ENCODE measurements at regions not wholly inside any gene's neighbourhood (a gene's known extent, or its start where the extent isn't known, plus 50 kb on each side); places are given as distances from the start of the nearest gene placed in this dataset.

GRCh38 chr4:166413356-166413755, 540.3 kb downstream of the TLL1 start:
- H3K27me3 ChIP-seq (ENCODE audit: insufficient read depth in 3 of 3, low read length in 2 of 3), result no peaks in the 10 kb centered on the region
- no peak overlapping the region for H3K4me3 ChIP-seq
- ATAC-seq (no peak), DNase-seq (no peak)
- intact Hi-C loops (cut with DNase I), result no loop called here
- H3K27ac ChIP-seq, result no peak overlapping the region
- H3K9me3 ChIP-seq, result no peaks in the 10 kb centered on the region
- TF ChIP-seq, protein P1, sequence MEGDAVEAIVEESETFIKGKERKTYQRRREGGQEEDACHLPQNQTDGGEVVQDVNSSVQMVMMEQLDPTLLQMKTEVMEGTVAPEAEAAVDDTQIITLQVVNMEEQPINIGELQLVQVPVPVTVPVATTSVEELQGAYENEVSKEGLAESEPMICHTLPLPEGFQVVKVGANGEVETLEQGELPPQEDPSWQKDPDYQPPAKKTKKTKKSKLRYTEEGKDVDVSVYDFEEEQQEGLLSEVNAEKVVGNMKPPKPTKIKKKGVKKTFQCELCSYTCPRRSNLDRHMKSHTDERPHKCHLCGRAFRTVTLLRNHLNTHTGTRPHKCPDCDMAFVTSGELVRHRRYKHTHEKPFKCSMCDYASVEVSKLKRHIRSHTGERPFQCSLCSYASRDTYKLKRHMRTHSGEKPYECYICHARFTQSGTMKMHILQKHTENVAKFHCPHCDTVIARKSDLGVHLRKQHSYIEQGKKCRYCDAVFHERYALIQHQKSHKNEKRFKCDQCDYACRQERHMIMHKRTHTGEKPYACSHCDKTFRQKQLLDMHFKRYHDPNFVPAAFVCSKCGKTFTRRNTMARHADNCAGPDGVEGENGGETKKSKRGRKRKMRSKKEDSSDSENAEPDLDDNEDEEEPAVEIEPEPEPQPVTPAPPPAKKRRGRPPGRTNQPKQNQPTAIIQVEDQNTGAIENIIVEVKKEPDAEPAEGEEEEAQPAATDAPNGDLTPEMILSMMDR (IDR thresholded peaks at IDR 0.05), result no peak
- 33 to 37% (median 37%) methylated on average over 1 of the region's 1 CpG for WGBS, 3 donors
- H3K36me3 ChIP-seq (ENCODE audit: insufficient read depth in 1 of 2, low read depth in 1 of 2), result no peaks in the 10 kb centered on the region
- H3K4me1 ChIP-seq, result no peaks in the 10 kb centered on the region

DNA sequence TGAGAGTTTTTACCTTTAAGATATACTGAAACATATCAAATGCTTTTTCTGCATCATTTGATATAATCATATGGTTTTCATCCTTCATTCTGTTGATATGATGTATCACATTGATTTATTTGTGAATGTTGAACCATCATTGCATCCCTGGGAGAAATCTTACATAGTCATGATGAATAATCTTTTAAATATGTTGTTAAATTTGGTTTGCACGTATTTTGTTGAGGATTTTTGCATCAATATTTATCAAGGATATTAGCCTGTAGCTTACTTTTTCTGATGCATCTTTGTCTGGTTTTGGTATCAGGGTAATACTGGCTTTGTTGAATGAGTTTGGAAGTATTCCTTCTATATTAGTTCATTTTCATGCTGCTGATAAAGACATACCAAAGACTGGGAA, 541.4 kb downstream of the TLL1 start:
- ATAC-seq (no peak), DNase-seq (no peak)
- H3K4me3 ChIP-seq, result no peak overlapping the region
- H3K27me3 ChIP-seq (ENCODE audit: insufficient read depth in 3 of 3, low read length in 2 of 3), result no peaks in the 10 kb centered on the region
- no peaks in the 10 kb centered on the region for H3K9me3 ChIP-seq
- no peaks in the 10 kb centered on the region for H3K4me1 ChIP-seq
- intact Hi-C loops (cut with DNase I), result no loop called here
- H3K36me3 ChIP-seq (ENCODE audit: insufficient read depth in 1 of 2, low read depth in 1 of 2), result no peaks in the 10 kb centered on the region
- WGBS, 3 donors, result 55 to 65% (median 59%) methylated on average over 1 of the region's 1 CpG
- TF ChIP-seq, protein P1 (IDR thresholded peaks at IDR 0.05), result no peak
- H3K27ac ChIP-seq, result no peak overlapping the region

DNA sequence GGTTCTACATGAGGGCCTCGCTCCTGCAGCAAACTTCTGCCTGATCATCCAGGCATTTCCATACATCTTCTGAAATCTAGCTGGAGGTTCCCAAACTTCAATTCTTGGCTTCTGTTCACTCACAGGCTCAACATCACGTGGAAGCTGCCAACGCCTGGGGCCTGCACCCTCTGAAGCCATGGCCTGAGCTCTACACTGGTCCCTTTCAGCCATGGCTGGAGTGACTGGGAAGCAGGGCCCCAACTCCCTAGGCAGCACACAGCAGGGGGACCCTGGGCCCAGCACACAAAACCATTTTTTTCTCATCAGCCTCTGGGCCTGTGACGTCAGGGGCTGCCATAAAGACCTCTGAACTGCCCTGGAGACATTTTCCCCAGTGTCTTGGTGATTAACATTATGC, 542.7 kb downstream of the TLL1 start:
- DNase-seq (no peak), ATAC-seq (no peak)
- TF ChIP-seq, protein P1 (IDR thresholded peaks at IDR 0.05), result no peak
- Histone ChIP-seq H3K27me3 (ENCODE audit: insufficient read depth in 3 of 3, low read length in 2 of 3) (no peaks in the 10 kb centered on the region), H3K27ac (no peak overlapping the region), H3K4me3 (no peak overlapping the region), H3K4me1 (no peaks in the 10 kb centered on the region), H3K9me3 (no peaks in the 10 kb centered on the region), H3K36me3 (ENCODE audit: insufficient read depth in 1 of 2, low read depth in 1 of 2) (no peaks in the 10 kb centered on the region)
- WGBS, 3 donors, result 67 to 71% (median 70%) methylated on average over 4 of the region's 4 CpGs
- intact Hi-C loops (cut with DNase I), result no loop called here

DNA sequence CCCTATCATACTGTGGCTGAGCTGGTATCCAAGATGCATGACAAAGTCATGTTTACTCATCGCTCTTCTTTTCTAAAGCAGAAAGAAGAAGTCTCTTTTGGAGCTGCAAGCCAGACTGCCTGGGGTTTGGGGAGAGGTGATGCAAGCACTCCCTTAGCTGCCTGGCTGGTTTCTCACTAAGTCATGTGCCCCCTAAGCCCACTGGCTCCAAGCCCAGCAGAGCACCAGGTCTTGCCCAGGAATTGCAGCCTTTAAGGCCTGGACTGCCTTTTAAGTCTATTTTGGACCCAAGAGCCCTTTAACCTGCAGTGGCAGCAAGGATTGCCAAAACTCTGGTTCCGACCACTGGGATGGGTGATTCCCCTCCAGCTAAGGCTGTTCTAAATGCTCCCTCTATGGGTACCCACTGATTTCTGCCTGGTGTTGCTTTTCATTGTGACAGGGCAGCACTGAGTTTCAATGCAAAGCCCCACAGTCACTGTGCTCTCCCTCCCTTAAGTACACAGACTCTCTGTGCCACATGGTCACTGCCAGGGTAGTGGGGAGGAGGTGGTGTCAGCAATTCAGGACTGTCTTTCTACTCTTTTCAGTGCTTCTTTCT, 548.6 kb downstream of the TLL1 start:
- H3K27me3 ChIP-seq (ENCODE audit: insufficient read depth in 3 of 3, low read length in 2 of 3), result no peaks in the 10 kb centered on the region
- no peaks in the 10 kb centered on the region for H3K36me3 ChIP-seq (ENCODE audit: insufficient read depth in 1 of 2, low read depth in 1 of 2)
- 86 to 88% (median 86%) methylated on average over 2 of the region's 2 CpGs for WGBS, 3 donors
- H3K4me3 ChIP-seq, result no peak overlapping the region
- DNase-seq (no peak), ATAC-seq (no peak)
- H3K27ac ChIP-seq, result no peak overlapping the region
- no peaks in the 10 kb centered on the region for H3K9me3 ChIP-seq
- H3K4me1 ChIP-seq, result no peaks in the 10 kb centered on the region
- intact Hi-C loops (cut with DNase I), result no loop called here
- TF ChIP-seq, protein P1 (IDR thresholded peaks at IDR 0.05), result no peak

- 82 to 84% (median 84%) methylated on average over 1 of the region's 1 CpG for WGBS, 3 donors
- Histone ChIP-seq H3K27me3 (ENCODE audit: insufficient read depth in 3 of 3, low read length in 2 of 3) (no peaks in the 10 kb centered on the region), H3K27ac (no peak overlapping the region), H3K4me3 (no peak overlapping the region), H3K9me3 (no peaks in the 10 kb centered on the region), H3K4me1 (no peaks in the 10 kb centered on the region), H3K36me3 (ENCODE audit: insufficient read depth in 1 of 2, low read depth in 1 of 2) (no peaks in the 10 kb centered on the region)
- intact Hi-C loops (cut with DNase I), result no loop called here
- TF ChIP-seq, protein P1 (IDR thresholded peaks at IDR 0.05), result no peak
- DNase-seq, result no peak
- ATAC-seq, result no peak
Observed at GRCh38 chr4:166422475-166422874, 549.4 kb downstream of the TLL1 start.

Data from psoas muscle (tissue), 7 donors.